Stromal cell of bone marrow (primary cell): ENCODE measurements at regions not wholly inside any gene's neighbourhood (a gene's known extent, or its start where the extent isn't known, plus 50 kb on each side); places are given as distances from the start of the nearest gene placed in this dataset.
"Not testable (repeated sequence)": the region's sequence is repeated elsewhere in the genome, so short reads cannot be mapped to it uniquely, and the experiment has no call there.

ENCODE experiments used
- DNase-seq: peaks from one replicate; pipeline ENCODE4 v3.0.0-alpha.2; 2012; ENCODE audit warnings: low read depth

- no peak for DNase-seq
Observed at GRCh38 chr14:51581017-51581881, 70.5 kb upstream of the FRMD6 start.

GRCh38 chr14:51582437-51582836, 69.3 kb upstream of the FRMD6 start:
- no peak for DNase-seq

GRCh38 chr14:51585055-51585454, 66.7 kb upstream of the FRMD6 start:
- DNase-seq = no peak

- DNase-seq = no peak
Observed at GRCh38 chr14:51592836-51593235, 58.9 kb upstream of the FRMD6 start.

GRCh38 chr14:51593397-51593796, 58.3 kb upstream of the FRMD6 start:
- no peak for DNase-seq

GRCh38 chr14:51595881-51596455, 55.7 kb upstream of the FRMD6 start:
- no peak for DNase-seq

GRCh38 chr14:51596488-51597117, 55.1 kb upstream of the FRMD6 start:
- no peak for DNase-seq

- no peak for DNase-seq
Observed at GRCh38 chr14:51597261-51598001, 54.3 kb upstream of the FRMD6 start.

GRCh38 chr14:51598924-51599600, 52.6 kb upstream of the FRMD6 start:
- DNase-seq = not testable (repeated sequence)

- no peak for DNase-seq
Observed at GRCh38 chr14:51600658-51601057, 51.1 kb upstream of the FRMD6 start.
